OCI-LY3 (cell line): ENCODE measurements at regions not wholly inside any gene's neighbourhood (a gene's known extent, or its start where the extent isn't known, plus 50 kb on each side); places are given as distances from the start of the nearest gene placed in this dataset.

Source experiments
- EZH2phosphoT487 ChIP-seq: fragments of 200-600 bp; shearing (Covaris generic); IDR thresholded peaks from 2 replicates; pipeline ENCODE4 v1.6.1; 2018; ENCODE audit warnings: antibody characterized with exemption, mixed run types, low read depth
- TF ChIP-seq, protein P1 (sequence below): fragments of 200-600, 300-600 bp; sonication (generic); IDR thresholded peaks from 2 replicates; pipeline ENCODE4 v1.5.1; 2014; ENCODE audit warnings: antibody characterized with exemption, low read length, low read depth

DNA sequence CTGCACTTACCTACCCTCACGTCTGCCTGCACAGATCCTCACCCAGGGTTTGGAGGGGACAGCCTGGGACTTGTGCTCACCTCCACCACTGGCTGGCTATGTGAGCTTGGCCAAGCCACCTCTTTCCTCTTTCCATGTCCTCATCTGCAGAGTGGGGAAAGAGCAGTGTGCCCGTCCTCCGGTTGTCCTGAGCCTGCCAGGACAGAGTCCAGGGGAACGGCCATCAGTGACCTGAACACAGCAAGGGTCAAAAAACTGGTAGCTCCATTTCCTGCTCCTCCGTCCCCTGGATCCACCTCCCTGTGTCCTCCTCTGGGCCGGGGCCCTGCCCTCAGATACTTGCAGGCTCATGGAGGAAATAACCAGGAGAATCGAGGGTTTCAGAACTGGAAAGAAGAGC lies 187.7 kb downstream of the OLFM1 start:
- TF ChIP-seq, protein P1, sequence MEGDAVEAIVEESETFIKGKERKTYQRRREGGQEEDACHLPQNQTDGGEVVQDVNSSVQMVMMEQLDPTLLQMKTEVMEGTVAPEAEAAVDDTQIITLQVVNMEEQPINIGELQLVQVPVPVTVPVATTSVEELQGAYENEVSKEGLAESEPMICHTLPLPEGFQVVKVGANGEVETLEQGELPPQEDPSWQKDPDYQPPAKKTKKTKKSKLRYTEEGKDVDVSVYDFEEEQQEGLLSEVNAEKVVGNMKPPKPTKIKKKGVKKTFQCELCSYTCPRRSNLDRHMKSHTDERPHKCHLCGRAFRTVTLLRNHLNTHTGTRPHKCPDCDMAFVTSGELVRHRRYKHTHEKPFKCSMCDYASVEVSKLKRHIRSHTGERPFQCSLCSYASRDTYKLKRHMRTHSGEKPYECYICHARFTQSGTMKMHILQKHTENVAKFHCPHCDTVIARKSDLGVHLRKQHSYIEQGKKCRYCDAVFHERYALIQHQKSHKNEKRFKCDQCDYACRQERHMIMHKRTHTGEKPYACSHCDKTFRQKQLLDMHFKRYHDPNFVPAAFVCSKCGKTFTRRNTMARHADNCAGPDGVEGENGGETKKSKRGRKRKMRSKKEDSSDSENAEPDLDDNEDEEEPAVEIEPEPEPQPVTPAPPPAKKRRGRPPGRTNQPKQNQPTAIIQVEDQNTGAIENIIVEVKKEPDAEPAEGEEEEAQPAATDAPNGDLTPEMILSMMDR = no peak
- TF ChIP-seq EZH2phosphoT487 = no peak
